B cell (primary cell): ENCODE measurements at regions not wholly inside any gene's neighbourhood (a gene's known extent, or its start where the extent isn't known, plus 50 kb on each side); places are given as distances from the start of the nearest gene placed in this dataset.
"Not testable (repeated sequence)": the region's sequence is repeated elsewhere in the genome, so short reads cannot be mapped to it uniquely, and the experiment has no call there.

ENCODE experiments used
- EZH2 ChIP-seq: IDR thresholded peaks from 2 replicates; pipeline ENCODE4 v1.6.1; 2012; ENCODE audit warnings: borderline replicate concordance, low read depth, mild to moderate bottlenecking, moderate library complexity, low read length; ENCODE audit not compliant: insufficient read depth, poor library complexity, severe bottlenecking
- TF ChIP-seq, protein P1 (sequence below): fragments of 200-600 bp; IDR thresholded peaks from one replicate; pipeline ENCODE4 v1.8.0; 2022; ENCODE audit warnings: antibody characterized with exemption, mild to moderate bottlenecking

DNA sequence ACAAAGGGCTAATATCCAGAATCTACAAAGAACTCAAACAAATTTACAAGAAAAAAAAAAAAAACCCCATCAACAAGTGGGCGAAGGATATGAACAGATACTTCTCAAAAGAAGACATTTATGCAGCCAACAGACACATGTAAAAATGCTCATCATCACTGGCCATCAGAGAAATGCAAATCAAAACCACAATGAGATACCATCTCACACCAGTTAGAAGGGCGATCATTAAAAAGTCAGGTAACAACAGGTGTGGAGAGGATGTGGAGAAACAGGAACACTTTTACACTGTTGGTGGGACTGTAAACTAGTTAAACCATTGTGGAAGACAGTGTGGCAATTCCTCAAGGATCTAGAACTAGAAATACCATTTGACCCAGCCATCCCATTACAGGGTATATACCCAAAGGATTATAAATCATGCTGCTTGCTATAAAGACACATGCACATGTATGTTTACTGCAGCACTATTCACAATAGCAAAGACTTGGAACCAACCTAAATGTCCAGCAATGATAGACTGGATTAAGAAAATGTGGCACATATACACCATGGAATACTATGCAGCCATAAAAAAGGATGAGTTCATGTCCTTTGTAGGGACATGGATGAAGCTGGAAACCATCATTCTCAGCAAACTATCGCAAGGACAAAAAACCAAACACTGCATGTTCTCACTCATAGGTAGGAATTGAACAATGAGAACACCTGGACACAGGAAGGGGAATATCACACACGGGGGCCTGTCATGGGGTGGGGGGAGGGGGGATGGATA, 222.4 kb upstream of the RUNX1 start:
- TF ChIP-seq, protein P1, sequence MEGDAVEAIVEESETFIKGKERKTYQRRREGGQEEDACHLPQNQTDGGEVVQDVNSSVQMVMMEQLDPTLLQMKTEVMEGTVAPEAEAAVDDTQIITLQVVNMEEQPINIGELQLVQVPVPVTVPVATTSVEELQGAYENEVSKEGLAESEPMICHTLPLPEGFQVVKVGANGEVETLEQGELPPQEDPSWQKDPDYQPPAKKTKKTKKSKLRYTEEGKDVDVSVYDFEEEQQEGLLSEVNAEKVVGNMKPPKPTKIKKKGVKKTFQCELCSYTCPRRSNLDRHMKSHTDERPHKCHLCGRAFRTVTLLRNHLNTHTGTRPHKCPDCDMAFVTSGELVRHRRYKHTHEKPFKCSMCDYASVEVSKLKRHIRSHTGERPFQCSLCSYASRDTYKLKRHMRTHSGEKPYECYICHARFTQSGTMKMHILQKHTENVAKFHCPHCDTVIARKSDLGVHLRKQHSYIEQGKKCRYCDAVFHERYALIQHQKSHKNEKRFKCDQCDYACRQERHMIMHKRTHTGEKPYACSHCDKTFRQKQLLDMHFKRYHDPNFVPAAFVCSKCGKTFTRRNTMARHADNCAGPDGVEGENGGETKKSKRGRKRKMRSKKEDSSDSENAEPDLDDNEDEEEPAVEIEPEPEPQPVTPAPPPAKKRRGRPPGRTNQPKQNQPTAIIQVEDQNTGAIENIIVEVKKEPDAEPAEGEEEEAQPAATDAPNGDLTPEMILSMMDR, result not testable (repeated sequence)
- not testable (repeated sequence) for TF ChIP-seq EZH2
